Breast epithelium (tissue), 3 donors: ENCODE measurements at regions not wholly inside any gene's neighbourhood (a gene's known extent, or its start where the extent isn't known, plus 50 kb on each side); places are given as distances from the start of the nearest gene placed in this dataset.

ENCODE experiments used
- CTCF ChIP-seq, 3 donors: fragments of 450-650 bp; IDR thresholded peaks; one replicate each; pipeline ENCODE4 v1.5.1; 2016 to 2017; ENCODE audit warnings: antibody characterized with exemption in 3 of 3, mild to moderate bottlenecking in 3 of 3, moderate library complexity in 3 of 3
- POLR2A ChIP-seq: fragments of 450-650 bp; IDR thresholded peaks from one replicate; pipeline ENCODE4 v1.6.1; 2016; ENCODE audit warnings: antibody characterized with exemption, mild to moderate bottlenecking, moderate library complexity
- POLR2AphosphoS5 ChIP-seq, 3 donors: sonication (generic); formaldehyde crosslinking; IDR thresholded peaks; one replicate each; pipeline ENCODE4 v1.6.1; 2017; ENCODE audit warnings: antibody characterized with exemption in 3 of 3

GRCh38 chr6:2565499-2565898 is 185.2 kb downstream of the MYLK4 start:
- TF ChIP-seq POLR2AphosphoS5 (IDR thresholded peaks at IDR 0.05) (no peak), POLR2A (no peak), CTCF (IDR thresholded peaks at IDR 0.05) (no peak)
